WTC11 (cell line): ENCODE measurements at regions not wholly inside any gene's neighbourhood (a gene's known extent, or its start where the extent isn't known, plus 50 kb on each side); places are given as distances from the start of the nearest gene placed in this dataset.

Experiments used
- CBFB ChIP-seq: sonication (generic); formaldehyde crosslinking; IDR thresholded peaks from 2 replicates; pipeline ENCODE4 v1.8.1; 2022; ENCODE audit warnings: mild to moderate bottlenecking, low read depth, missing genetic modification reagents
- CTCF ChIP-seq: fragments of 200-600 bp; IDR thresholded peaks from 2 replicates; pipeline ENCODE4 v1.8.0; 2022; ENCODE audit warnings: antibody characterized with exemption
- SP1 ChIP-seq: sonication (generic); formaldehyde crosslinking; conservative IDR thresholded peaks from 2 replicates; pipeline ENCODE4 v1.8.1; 2022; ENCODE audit warnings: missing genetic modification reagents
- USF2 ChIP-seq: sonication (generic); formaldehyde crosslinking; IDR thresholded peaks from 2 replicates; pipeline ENCODE4 v1.8.1; 2023; ENCODE audit warnings: mild to moderate bottlenecking, missing genetic modification reagents, moderate library complexity
- TF ChIP-seq, protein P1 (sequence below): sonication (generic); formaldehyde crosslinking; IDR thresholded peaks from 2 replicates; pipeline ENCODE4 v1.8.0; 2022; ENCODE audit warnings: mild to moderate bottlenecking, missing genetic modification reagents
- TF ChIP-seq, protein P2 (sequence below): sonication (generic); formaldehyde crosslinking; IDR thresholded peaks from 2 replicates; pipeline ENCODE4 v1.8.1; 2023; ENCODE audit warnings: mild to moderate bottlenecking, missing genetic modification reagents, borderline replicate concordance
- TF ChIP-seq, protein P3 (sequence below): sonication (generic); formaldehyde crosslinking; conservative IDR thresholded peaks from 2 replicates; pipeline ENCODE4 v1.8.1; 2023; ENCODE audit warnings: mild to moderate bottlenecking, low read depth, missing genetic modification reagents, moderate library complexity

GRCh38 chr15:87225436-87225835, 1031.1 kb downstream of the NTRK3 start:
- TF ChIP-seq CBFB (CRISPR knock-in tag) (no peak), CTCF (no peak), SP1 (CRISPR knock-in tag) (no peak), USF2 (CRISPR knock-in tag) (no peak)
- TF ChIP-seq, protein P1, sequence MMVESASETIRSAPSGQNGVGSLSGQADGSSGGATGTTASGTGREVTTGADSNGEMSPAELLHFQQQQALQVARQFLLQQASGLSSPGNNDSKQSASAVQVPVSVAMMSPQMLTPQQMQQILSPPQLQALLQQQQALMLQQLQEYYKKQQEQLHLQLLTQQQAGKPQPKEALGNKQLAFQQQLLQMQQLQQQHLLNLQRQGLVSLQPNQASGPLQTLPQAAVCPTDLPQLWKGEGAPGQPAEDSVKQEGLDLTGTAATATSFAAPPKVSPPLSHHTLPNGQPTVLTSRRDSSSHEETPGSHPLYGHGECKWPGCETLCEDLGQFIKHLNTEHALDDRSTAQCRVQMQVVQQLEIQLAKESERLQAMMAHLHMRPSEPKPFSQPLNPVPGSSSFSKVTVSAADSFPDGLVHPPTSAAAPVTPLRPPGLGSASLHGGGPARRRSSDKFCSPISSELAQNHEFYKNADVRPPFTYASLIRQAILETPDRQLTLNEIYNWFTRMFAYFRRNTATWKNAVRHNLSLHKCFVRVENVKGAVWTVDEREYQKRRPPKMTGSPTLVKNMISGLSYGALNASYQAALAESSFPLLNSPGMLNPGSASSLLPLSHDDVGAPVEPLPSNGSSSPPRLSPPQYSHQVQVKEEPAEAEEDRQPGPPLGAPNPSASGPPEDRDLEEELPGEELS: no peak
- TF ChIP-seq, protein P2, sequence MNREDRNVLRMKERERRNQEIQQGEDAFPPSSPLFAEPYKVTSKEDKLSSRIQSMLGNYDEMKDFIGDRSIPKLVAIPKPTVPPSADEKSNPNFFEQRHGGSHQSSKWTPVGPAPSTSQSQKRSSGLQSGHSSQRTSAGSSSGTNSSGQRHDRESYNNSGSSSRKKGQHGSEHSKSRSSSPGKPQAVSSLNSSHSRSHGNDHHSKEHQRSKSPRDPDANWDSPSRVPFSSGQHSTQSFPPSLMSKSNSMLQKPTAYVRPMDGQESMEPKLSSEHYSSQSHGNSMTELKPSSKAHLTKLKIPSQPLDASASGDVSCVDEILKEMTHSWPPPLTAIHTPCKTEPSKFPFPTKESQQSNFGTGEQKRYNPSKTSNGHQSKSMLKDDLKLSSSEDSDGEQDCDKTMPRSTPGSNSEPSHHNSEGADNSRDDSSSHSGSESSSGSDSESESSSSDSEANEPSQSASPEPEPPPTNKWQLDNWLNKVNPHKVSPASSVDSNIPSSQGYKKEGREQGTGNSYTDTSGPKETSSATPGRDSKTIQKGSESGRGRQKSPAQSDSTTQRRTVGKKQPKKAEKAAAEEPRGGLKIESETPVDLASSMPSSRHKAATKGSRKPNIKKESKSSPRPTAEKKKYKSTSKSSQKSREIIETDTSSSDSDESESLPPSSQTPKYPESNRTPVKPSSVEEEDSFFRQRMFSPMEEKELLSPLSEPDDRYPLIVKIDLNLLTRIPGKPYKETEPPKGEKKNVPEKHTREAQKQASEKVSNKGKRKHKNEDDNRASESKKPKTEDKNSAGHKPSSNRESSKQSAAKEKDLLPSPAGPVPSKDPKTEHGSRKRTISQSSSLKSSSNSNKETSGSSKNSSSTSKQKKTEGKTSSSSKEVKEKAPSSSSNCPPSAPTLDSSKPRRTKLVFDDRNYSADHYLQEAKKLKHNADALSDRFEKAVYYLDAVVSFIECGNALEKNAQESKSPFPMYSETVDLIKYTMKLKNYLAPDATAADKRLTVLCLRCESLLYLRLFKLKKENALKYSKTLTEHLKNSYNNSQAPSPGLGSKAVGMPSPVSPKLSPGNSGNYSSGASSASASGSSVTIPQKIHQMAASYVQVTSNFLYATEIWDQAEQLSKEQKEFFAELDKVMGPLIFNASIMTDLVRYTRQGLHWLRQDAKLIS (CRISPR knock-in tag): no peak
- TF ChIP-seq, protein P3, sequence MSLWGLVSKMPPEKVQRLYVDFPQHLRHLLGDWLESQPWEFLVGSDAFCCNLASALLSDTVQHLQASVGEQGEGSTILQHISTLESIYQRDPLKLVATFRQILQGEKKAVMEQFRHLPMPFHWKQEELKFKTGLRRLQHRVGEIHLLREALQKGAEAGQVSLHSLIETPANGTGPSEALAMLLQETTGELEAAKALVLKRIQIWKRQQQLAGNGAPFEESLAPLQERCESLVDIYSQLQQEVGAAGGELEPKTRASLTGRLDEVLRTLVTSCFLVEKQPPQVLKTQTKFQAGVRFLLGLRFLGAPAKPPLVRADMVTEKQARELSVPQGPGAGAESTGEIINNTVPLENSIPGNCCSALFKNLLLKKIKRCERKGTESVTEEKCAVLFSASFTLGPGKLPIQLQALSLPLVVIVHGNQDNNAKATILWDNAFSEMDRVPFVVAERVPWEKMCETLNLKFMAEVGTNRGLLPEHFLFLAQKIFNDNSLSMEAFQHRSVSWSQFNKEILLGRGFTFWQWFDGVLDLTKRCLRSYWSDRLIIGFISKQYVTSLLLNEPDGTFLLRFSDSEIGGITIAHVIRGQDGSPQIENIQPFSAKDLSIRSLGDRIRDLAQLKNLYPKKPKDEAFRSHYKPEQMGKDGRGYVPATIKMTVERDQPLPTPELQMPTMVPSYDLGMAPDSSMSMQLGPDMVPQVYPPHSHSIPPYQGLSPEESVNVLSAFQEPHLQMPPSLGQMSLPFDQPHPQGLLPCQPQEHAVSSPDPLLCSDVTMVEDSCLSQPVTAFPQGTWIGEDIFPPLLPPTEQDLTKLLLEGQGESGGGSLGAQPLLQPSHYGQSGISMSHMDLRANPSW (CRISPR knock-in tag): no peak
